GM13977 (cell line): ENCODE measurements at regions not wholly inside any gene's neighbourhood (a gene's known extent, or its start where the extent isn't known, plus 50 kb on each side); places are given as distances from the start of the nearest gene placed in this dataset.

Source experiments
- DNase-seq: peaks from one replicate; pipeline ENCODE4 v3.0.0; 2012; ENCODE audit warnings: low spot score
- in situ Hi-C: fragments of 300-500 bp; cut with MboI; formaldehyde crosslinking; loops from one replicate; pipeline ENCODE4 v1.12.0; 2022; ENCODE audit warnings: low sequenced_read_pairs, low pct_unique_long_range_greater_than_20kb, mixed read lengths, inconsistent platforms; ENCODE audit not compliant: unreplicated experiment
- TF ChIP-seq, protein P1 (sequence below): IDR thresholded peaks from 2 replicates; pipeline ENCODE4 v1.5.1; 2012; ENCODE audit warnings: mild to moderate bottlenecking, control low read depth; ENCODE audit not compliant: insufficient read depth; ENCODE audit errors: extremely low read depth, missing control alignments

DNA sequence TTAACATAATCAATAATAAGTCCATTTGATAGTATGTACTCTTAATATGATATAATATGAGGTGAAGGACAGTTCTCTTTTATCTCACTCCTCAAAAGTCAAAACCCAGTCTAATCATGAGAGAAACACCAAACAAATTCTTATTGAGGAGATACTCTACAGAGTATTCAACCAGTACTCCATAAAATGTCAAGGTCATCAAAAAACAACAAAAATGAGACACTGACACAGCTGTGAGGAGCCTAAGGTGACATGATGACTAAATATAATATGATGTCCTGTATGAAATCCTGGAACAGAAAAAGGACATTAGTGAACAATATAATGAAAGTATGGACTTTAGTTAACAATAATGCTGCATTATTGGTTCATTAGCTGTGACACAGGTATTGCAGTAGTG lies 675.1 kb downstream of the HTR1B start:
- in situ Hi-C loops: no loop called here
- DNase-seq: no peak
- TF ChIP-seq, protein P1, sequence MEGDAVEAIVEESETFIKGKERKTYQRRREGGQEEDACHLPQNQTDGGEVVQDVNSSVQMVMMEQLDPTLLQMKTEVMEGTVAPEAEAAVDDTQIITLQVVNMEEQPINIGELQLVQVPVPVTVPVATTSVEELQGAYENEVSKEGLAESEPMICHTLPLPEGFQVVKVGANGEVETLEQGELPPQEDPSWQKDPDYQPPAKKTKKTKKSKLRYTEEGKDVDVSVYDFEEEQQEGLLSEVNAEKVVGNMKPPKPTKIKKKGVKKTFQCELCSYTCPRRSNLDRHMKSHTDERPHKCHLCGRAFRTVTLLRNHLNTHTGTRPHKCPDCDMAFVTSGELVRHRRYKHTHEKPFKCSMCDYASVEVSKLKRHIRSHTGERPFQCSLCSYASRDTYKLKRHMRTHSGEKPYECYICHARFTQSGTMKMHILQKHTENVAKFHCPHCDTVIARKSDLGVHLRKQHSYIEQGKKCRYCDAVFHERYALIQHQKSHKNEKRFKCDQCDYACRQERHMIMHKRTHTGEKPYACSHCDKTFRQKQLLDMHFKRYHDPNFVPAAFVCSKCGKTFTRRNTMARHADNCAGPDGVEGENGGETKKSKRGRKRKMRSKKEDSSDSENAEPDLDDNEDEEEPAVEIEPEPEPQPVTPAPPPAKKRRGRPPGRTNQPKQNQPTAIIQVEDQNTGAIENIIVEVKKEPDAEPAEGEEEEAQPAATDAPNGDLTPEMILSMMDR: no peak

DNA sequence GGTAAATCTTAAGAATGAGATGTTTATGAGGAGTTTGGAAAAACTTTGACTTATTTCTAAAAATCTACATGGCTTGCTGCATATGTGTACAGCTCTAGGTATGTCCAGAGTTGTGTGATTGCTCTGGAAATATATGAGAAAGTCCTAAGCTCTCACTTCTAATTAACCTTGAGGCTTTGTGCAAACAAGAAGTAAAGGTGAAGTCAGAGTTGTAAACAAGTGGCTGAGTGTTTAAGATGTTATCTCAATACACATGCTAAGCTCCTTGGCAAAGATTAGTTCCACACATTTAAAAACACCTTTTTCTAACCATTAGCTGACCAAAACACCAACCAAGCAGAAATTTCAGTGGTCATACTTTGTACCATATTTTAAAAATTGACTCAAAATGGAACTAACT lies 684.2 kb downstream of the HTR1B start:
- TF ChIP-seq, protein P1: no peak
- in situ Hi-C loops: no loop called here
- no peak for DNase-seq

DNA sequence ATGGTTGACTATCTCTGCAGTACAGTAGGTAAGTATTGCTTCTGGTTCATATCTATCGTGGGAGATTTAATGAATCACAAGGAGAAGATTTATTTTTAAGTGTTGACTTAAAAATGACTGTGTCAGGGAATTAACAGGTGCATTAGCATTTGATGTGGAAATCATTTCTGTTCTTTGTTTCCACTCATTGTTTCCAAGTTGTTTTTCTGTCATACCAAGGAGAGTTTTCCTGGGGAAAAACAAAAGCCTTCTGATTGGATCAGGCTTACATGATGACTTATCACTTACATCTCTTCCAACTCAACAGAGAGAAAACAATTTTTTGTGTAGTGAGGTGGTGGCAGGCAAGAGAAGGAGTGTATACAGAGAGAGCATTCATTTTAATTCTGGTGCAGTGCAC lies 686.4 kb downstream of the HTR1B start:
- TF ChIP-seq, protein P1: no peak
- no peak for DNase-seq
- in situ Hi-C loops: no loop called here

DNA sequence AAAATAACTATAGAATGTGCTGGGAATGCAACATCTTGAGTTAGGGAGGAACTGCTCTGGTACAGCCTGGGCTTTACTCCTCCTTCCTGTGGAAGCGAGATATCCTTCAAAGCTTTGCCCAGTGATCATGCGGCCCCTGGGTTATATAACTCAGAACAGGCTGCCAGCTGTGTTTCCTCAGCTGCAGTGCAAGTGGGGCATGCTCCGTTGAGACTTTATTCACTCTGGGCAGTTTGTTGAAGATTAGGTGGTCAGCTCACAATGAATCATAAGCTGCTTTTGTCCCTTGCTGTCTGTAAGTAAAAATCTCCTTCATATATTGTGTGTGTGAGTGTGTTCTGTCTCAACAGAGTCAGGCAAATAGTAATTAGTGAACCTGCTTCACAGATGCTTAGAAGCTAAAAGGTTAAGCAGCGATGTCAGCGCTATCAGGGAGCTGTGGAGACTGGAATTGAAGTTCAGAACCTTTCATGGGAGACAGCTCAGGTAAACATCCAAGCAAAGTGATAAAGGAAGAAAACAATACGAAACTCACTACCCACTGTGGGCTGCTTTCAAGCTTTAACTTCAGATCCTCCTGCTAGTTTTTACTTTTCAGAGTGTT lies 688.4 kb downstream of the HTR1B start:
- TF ChIP-seq, protein P1: no peak
- in situ Hi-C loops: no loop called here
- DNase-seq: no peak

DNA sequence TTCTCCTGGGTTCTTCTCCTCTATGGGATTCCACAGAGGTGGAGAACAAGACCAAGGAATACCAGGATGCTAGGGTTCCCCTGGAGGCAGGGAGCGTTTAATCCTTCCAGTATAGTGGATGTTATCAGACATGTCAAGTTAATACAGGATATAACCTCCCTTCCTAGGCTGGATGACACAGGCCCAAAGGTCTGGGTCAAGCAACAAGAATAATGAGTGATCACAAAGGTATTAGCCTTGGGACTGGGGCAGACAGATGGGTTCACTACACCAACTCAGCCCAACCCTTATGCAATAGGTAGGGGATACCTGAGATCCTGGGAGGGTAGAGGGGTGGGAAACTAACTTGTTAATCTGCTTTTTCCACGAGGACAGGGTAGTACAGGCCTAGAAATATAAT lies 690.3 kb downstream of the HTR1B start:
- in situ Hi-C loops: no loop called here
- TF ChIP-seq, protein P1: no peak
- DNase-seq: no peak

DNA sequence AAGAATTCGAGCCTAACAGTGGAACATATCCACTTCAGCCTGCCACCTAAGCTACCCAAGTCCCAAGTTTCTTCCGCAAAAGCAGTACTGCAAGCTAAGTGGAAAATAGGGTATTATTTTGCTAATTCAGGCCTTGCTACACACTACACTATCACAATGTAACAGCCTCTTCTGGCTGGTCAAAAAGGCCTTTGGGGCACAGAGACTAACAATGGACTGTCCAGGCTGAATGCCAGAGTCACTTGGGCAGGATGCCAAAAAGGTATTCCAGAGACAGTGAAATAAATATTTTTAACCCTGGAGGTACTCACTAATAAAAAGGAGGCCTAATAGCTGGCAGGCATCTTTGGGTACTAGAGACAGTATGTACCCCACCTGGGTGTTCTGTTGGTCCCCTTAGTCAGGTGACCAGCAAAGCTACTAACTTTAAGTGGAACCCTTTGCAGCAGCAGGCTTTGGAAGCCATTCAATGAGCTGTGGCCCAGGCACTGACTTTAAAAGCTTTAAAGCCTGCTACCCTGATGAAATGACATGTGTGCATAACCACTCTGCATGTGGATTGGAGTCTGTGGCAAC lies 692.1 kb downstream of the HTR1B start:
- TF ChIP-seq, protein P1: no peak
- DNase-seq: no peak
- in situ Hi-C loops: no loop called here
